Neural progenitor cell (in vitro differentiated cells): ENCODE measurements at regions not wholly inside any gene's neighbourhood (a gene's known extent, or its start where the extent isn't known, plus 50 kb on each side); places are given as distances from the start of the nearest gene placed in this dataset.

ENCODE experiments used
- EZH2 ChIP-seq: fragments of 200-600 bp; sonication (generic); IDR thresholded peaks from 2 replicates; pipeline ENCODE4 v1.6.1; 2017; ENCODE audit warnings: antibody characterized with exemption, mild to moderate bottlenecking, moderate library complexity
- TF ChIP-seq, protein P1 (sequence below): fragments of 200-600 bp; sonication (generic); IDR thresholded peaks from 2 replicates; pipeline ENCODE4 v1.5.1; 2017; ENCODE audit warnings: antibody characterized with exemption, mild to moderate bottlenecking

DNA sequence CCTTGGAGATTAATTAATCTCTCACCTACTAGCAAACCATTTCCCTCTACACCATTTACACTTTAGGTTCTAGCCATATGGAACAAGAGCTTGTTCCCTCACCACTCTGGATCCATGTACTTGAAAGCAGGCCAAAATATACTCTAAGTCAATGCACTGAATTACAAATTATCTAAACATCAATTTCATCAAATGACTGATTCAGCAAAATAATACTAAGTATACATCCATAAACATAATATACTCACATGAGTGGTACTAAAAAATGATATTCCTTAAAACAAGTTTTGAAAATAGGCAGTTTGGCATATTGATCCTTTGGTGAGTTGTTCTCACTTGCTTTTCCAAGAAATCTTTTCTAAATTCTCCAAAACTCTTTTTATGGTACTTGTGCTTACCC, 459.7 kb upstream of the ZNF385D start:
- TF ChIP-seq, protein P1, sequence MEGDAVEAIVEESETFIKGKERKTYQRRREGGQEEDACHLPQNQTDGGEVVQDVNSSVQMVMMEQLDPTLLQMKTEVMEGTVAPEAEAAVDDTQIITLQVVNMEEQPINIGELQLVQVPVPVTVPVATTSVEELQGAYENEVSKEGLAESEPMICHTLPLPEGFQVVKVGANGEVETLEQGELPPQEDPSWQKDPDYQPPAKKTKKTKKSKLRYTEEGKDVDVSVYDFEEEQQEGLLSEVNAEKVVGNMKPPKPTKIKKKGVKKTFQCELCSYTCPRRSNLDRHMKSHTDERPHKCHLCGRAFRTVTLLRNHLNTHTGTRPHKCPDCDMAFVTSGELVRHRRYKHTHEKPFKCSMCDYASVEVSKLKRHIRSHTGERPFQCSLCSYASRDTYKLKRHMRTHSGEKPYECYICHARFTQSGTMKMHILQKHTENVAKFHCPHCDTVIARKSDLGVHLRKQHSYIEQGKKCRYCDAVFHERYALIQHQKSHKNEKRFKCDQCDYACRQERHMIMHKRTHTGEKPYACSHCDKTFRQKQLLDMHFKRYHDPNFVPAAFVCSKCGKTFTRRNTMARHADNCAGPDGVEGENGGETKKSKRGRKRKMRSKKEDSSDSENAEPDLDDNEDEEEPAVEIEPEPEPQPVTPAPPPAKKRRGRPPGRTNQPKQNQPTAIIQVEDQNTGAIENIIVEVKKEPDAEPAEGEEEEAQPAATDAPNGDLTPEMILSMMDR: no peak
- no peak for TF ChIP-seq EZH2
